Gastroesophageal sphincter (tissue), 3 donors: ENCODE measurements at regions not wholly inside any gene's neighbourhood (a gene's known extent, or its start where the extent isn't known, plus 50 kb on each side); places are given as distances from the start of the nearest gene placed in this dataset.

Experiments used
- POLR2A ChIP-seq, 2 donors: fragments of 450-650 bp; IDR thresholded peaks; one replicate each; pipeline ENCODE4 v1.6.1; 2017; ENCODE audit warnings: antibody characterized with exemption in 2 of 2, mild to moderate bottlenecking in 2 of 2, moderate library complexity in 1 of 2
- TF ChIP-seq, protein P1 (sequence below), 4 experiments: fragments of 200-600 bp in 2 of 4; fragments of 450-650 bp in 2 of 4; sonication (generic) in 1 of 4; IDR thresholded peaks; one replicate each; pipeline ENCODE4 v1.5.1; 2017 to 2019; ENCODE audit warnings: antibody characterized with exemption in 4 of 4, mild to moderate bottlenecking in 2 of 4, moderate library complexity in 2 of 4

DNA sequence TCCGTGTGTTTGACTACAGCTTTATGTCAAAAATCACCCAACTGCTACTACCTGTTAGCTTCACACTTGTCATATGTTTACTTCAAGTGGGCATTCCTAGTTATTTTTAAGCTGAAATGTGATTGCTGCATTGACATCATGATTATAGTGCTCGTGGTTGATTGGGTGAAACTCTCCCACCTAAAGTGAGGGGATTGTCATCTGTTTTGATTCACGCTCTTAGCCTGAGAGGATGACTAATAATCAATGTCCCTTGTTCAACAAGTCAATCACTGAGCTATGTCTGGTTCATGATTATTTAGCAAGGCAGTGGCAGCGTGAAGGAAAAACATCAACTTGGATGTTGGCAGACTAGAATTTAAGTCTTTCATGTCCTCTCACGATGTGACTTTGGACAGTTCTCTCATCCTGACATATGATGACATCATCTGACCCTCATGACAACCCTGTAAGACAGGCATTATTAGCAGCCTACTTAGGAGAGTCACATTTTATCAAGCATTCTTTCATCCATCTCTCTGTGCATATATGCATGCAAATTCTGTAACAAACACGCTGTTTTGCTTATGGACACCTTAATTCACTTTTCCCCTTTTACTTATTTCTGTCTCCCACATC is 352.6 kb upstream of the ZMIZ1 start:
- TF ChIP-seq, protein P1, sequence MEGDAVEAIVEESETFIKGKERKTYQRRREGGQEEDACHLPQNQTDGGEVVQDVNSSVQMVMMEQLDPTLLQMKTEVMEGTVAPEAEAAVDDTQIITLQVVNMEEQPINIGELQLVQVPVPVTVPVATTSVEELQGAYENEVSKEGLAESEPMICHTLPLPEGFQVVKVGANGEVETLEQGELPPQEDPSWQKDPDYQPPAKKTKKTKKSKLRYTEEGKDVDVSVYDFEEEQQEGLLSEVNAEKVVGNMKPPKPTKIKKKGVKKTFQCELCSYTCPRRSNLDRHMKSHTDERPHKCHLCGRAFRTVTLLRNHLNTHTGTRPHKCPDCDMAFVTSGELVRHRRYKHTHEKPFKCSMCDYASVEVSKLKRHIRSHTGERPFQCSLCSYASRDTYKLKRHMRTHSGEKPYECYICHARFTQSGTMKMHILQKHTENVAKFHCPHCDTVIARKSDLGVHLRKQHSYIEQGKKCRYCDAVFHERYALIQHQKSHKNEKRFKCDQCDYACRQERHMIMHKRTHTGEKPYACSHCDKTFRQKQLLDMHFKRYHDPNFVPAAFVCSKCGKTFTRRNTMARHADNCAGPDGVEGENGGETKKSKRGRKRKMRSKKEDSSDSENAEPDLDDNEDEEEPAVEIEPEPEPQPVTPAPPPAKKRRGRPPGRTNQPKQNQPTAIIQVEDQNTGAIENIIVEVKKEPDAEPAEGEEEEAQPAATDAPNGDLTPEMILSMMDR (IDR thresholded peaks at IDR 0.05) = no peak
- TF ChIP-seq POLR2A (IDR thresholded peaks at IDR 0.05) = no peak
